ENCODE measurements at regions not wholly inside any gene's neighbourhood (a gene's known extent, or its start where the extent isn't known, plus 50 kb on each side); places are given as distances from the start of the nearest gene placed in this dataset.
A peak's percentile ranks its signal among the peaks of the same experiment; 100 is the strongest.

DNA sequence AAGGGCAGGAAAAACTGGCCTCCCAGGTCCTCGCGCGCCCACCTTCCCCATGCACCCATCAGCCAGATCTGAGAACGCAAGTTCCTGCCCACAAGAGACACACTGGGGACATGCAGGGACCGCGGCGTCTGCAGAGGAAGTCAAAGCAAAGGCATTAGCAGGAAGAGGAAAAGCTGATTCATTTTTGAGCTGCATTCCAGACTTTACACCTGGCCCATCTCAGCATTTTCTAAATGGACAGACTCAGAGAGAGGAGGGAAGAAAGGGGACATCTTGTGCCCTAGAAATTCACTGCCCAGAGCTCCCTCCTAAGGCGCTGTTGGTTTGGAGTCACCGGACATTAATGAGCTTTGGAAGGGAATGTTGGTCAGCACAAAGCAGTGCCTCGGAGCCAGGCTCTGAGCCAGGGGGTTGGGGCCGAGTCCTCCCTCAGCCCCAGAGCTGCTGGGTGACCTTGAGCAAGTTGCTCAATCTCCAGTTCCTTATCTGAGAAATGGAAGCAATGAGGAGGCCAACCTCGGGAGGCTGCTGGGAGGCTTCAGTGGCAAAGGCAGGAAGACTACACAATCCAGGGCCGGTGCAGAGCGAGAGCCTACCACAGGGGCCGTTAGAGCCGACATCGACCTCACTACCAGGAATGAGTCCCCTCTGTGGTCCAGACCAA lies 150.5 kb upstream of the IQSEC1 start:
- DNase-seq = no peak

DNA sequence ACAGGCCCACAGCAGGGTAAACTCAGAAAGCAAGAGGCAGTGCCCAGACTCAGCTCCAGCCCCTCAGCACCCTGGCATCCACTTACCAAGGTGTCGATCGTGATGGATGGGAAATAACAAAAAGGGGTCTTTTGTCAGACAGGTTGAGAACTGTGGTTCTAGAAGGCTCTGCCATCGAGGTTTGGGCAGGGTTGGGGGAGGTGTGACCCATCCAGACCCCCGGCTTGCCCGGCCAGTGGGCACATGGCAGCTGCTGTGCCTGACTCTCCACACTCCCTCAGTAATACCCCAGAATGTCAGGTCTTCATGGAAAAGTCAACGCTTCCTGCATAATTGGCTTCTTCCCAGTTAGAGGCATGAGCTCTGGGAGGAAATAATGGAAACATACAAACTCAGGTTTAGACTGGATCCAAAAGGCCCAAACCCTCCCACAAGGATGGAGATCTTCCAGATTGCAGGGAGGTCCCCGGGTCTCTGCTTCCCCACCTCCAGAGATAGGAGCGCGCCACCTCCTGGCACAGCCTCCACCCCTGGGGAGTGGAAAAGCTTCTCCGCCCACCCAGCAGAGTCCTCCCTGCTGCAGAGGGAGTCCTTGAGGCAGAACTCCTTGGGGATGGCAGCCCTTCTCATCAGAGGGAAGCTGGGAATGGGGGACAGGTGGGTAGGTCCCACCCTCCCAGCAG lies 149.8 kb upstream of the IQSEC1 start:
- DNase-seq = no peak

DNA sequence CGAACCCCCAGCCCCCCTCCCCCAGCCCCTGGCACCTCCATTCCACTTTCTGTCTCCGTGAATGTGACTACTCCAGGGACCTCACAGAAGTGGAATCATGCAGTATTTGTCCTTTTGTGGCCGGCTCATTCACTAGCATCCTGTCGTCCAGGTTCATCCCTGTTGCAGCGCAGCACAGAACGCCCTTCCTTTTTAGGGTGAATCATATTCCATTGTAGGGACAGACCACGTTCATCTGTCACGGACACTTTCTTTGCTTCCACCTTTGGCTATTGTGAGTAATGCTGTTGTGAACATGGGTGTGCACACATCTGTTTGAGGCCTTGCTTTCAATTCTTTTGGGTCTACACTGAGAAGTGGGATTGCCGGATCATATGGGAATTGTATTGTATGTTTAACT lies 148.9 kb upstream of the IQSEC1 start:
- no peak for DNase-seq

DNA sequence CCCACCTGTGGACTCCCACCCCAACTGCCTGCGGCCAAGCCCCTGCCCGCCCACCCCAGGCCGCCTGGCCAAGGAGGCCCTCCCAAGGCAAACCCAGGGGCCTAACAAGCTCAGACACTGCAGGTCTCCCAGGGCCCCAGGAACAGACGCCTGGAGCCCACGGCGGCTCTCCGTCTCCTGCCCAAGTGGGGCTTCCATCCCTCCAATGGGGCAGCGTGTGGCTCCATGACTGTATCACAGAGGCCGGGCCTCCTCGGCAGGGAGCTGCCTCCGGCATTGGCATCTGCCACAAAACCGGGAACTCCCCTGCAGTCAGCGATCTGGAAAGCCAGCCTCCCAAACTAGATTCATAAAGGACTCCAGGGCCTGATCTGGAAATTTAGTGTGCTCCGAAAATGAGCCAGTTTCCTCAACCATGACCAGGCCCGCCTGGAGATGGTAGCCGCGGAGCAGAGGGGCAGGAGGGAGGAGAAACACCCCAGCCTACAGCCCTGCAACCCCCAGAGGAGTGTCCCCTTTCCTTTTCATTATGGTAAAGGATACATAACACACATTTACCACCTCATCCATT lies 148.3 kb upstream of the IQSEC1 start:
- DNase-seq = no peak

DNA sequence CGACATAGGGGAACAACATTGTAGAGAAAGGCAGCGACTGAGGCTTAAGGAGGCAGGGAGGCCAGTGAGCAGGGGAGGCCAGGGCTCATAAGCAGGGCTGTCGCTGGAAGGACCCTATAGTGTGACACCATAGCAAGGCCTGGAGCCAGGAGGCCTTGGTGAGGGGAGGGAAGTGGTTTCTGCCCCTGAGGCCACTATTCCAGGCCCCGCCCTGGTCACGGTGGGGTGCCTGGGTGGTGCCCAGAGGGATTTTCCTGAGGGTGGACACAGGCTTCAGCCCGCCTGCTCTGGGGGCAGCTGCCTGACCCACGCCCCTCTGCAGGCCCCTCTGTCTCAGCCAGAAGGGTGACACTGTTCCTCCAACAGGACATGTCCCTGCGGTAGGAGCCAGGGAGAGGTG lies 147.8 kb upstream of the IQSEC1 start:
- no peak for DNase-seq

DNA sequence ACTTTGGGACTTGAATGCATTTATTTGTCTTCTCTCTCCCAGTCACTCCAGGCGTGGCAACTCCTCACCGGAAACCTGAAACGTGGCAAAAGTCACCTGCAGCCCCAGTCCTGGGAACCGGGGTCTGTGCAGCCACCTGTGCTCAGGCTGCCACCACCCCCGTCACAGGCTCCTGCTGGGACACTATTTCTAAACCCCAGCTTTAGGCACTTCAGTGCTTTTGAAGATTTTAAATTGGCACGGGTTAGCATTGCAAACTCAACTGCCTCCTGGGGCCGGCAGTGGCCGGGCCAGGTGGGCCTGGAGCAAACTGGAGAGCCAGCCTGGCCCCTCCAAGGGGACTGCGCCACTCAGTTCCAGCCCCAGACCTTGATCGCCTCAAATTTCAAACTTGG lies 146.7 kb upstream of the IQSEC1 start:
- peak; percentile 54 for DNase-seq

DNA sequence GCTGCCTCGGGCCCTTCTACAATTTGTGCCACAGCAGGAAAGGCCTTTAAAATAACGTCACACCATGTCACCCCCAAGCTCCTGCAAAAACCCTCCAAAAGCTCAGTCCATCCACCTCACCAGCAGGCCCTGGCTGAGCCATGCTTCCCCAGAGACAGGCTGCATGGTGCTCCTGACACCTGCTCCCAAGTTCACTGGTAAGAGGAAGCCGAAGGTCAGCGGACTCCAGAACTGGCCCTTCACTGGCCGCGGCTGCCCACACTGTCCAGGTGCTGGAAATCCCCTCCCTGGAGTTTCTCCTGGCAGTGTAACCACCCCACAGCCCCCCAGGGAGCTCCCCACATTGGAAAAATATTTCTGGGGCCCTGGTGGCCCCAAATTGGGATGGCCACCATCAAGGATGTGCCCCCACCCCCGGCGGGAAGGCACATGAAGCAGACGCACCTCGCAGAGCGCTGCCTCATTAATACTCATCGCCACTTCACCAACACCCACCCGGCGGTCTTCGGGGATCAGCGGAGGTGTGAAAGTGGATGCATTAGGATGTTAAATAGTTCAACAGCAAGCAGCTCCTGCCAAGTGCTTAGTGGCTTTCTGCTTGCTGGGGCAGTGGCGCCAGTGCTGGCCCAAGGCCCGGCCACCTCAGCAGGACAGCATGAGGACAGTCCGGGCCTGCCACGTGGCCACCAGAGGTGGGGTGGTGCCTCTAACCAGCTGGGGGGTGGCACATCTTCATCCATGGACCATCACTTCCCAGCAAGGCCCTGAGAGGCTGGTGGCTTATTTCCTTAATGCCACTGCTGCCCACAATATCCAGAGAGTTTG lies 146.1 kb upstream of the IQSEC1 start:
- peak; percentile 54 for DNase-seq

DNA sequence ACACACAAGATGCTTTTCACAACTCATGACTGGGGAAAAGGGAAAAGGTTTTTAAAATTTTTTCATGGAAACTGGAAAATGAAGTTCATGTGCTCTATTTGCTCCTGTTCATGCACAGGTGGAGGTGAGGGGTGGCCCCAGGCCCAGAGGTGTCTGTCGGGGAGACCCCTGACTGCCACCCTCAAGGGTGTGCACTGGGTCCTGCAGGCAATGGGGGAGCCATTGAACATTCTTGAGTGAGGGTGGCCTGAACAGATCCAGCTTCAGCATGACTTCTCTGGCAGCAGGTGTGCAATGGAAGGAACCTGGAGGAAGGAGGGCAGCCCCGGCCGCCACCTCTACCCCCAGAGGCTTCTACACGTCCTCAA lies 145.3 kb upstream of the IQSEC1 start:
- DNase-seq = no peak

DNA sequence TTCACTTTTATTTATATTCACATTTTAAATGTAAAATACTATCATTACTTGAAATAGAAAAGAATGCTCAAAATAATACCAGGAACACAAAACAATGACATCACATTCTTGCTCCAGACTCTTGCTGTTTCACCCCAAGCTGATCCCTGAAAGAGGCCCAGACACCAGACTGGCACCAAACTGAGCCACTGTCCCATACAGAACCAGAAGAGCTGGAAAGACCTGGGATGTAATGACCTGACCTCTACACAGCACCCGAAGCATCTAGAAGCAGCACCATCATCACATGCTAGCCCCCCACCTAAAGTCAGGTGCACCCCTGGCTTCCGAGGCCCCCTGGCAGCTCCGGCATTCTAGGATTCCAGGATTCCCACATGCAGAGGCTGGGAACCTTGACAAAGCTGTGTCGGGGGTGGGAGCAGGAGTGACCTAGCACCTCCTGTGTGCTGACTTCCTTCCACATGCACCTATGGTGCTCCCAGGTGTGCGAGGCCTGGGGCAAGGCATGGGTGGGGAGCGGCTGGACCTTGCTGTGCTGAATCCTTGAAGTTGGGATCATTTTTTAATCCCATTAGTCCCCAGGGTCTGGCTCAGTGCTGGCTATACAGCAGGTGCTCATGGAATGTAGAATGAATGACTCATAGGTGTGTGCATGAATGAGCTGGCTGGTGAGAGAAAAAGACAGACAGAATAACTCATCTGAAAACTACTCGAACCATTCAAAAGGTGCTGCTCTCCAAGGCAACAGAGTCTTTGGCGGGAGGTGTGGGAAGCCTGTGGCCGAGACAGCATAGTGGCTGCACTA lies 144.7 kb upstream of the IQSEC1 start:
- DNase-seq = peak; percentile 61

DNA sequence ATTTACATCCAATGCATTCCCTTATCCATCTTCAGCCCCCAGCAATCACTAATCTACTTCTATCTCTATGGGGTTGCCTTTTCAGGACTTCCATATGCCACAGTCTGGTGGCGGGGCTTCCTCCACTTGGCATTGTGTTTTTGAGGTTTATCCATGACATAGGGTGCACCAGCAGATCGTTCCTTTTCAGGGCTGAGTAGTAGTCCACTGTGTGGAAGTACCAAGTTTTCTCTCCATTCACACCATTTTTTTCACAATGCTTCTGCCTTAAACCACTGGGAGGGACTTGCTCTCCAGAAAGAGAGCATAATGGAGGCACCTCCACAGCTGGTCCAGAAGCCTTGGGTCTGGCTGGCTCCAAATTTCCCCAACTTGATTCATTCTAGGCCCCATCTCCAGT lies 144.0 kb upstream of the IQSEC1 start:
- DNase-seq = no peak

DNA sequence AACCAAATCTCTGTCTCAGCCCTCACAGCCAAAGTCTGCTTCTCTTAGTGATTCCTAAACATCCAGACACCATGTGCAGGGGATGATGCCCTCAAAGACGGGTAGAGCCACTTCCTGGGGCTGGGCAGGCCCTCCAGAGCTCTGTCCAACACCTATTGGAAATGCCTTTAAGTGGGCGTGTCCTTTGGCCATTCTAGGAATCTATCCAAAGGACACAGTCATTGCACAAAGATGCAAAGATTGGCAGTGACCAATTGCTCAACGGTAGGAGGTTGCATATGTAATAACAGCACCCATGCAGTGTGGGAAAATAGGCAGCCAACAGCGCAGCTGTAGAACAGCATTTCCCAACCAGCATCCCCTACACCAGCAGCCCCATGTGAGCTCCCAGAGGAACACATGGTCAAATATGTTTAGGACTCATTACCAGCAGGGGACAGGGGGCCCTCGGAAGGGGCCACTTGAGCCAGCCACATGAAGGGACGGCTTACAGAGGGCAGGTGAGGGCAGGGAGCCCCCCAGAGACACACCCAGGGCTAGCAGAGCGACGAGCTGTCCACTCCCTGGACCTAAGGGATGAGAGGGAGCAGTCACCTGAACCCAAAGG lies 142.8 kb upstream of the IQSEC1 start:
- DNase-seq = no peak

DNA sequence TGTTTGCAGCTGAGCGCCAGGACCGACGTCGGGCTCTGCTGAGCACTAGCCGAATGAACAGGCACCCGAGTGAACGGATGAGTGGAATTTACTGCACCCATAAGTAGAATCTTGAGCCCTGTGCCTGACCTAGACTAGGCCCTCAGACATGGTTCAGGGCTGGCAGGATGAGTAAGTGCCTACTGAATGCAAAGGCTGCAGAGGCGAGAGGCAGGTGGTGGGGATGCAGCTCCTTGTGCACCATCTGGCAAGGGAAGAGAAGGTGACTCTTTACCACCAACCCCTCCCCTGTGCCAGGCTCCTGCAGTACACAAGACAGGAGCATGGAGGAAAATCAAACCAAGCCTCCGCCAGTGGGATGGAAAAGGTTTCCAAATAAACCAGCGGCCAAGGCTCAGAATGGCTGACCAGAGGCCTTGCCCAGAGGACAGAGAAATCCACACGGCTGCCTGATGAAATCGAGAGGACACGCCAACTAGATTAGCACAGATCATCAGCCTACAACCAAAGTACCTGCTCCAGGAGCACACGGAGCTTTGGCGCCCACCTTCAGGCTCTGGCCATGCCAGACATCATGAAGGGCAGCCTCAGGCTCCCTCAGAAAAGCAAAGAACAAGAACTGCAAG lies 141.7 kb upstream of the IQSEC1 start:
- peak; percentile 89 for DNase-seq

DNA sequence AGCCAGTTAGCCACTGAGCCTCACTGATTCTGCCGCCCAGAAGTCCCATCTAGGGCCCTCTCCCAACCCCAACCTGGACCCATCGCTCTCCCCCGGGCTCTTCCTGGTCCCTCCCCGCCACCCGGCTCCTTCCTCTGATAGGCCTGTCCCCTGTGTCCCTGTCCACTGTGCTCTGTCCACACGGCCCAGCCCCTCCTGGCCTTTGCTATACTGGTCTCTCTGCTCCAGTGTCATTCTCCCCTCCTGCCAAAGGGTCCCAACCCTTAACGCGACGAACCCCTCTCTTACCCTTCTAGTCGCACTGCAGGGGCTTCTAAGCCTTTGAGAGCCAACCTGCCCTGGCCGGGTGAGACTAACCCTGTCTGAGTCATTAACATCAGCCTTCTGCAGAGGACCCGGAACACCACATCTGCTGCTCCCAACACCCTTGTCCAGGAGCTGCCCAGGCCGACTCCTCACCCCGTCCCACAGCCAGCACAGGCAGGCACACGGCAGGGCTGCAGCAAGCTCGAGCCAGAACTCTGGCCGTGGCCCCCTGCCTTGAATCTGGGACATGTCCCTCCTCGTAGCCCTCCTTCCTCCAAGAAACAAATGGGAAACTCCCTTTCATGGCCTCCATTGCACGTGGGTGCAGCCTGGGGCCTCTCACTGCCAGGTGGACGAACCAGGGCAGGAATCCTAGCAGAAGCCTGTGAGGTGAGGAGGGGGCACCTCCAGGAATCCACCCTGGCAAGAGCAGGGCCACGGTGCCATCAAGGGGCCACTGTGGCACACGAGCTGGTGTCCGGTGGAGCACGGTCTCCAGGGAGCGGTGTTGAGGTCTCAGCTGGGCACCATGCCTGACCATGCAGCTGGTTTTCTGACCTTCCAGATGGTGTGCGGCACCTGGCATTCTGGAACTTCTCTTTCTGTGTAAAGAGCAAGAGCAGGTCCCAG lies 140.9 kb upstream of the IQSEC1 start:
- peak; percentile 80 for DNase-seq

DNA sequence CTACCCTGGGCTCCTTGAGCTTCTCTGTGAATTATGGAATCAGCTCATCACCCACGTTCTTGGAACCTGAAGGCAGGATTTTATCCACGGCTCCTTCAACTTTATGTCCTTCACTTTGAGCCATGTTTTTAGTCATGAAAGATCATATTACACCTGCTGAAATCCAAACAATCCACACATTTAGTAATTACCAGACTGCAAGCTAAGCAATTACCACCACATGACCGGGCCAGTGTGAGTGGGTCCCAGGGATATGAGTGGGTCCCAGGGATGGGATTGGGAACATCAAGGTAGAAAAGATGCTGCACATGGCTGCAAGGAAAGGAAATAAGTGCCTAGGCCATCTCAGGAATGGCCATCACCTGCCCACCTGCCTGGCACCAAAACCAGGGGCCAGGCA lies 140.3 kb upstream of the IQSEC1 start:
- no peak for DNase-seq

DNA sequence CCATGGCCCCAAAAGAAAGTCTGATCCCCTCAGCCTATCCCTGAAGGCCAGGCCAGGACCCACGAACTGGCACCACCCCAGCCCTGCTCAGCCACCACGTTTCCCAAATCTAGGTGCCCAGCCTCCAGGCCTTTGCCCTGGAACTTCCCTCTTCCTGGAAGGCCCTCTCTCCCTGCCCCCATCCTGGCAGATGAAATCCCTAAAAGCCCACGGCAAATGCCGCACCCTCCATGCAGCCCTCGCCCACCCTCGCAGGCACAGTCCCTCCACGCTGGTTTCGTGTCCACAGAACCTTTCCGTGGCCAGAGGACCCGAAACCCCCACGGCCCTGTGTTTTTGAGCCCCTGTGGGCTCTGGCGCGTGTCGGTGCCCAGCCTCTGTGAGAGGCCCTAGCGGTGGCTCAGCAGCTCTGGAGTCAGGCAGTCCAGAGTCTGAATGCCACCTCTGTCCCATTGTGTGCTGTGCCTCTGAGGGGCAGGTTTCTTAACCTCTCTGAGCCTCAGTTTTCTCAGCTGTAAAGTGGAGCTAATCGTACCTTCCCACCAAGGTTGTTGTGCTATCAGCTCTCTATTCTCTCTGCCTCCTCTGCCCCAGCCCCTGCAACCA lies 138.5 kb upstream of the IQSEC1 start:
- DNase-seq = no peak

DNA sequence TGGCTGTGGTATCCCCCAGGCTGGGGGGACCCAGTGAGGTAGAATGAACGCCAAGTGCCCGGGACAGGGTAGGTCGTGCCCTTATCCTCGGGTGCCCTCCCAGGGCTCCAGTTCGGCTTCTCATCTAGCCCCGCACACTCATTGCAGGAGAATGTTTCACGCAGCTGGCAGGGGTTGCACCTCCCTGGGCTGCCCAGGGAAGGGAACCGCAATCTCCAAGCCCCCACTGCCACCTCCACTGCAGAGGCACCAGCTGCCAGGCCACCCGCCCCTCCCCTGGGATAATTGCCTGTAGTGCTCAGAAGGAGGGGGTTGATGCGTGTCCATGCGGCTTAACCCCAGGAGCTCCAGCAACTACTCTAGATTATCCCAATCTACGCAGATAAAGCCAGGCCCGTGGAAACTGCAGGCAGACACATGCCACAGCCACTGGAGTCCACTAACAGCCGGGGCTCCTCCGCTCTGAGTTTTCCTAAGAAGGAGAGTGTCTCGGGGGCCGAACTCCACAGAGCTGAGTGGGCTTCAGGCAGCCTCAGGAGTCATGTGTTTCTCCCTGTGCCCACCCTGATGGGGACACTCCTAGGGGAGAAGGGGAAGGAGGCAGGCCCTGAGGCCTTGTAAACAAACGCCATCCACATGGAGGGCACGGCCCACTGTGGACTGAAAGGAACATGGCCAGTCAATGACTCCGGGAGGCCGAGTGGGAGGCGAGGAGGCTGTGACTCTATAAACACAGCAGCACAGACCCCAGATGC lies 137.2 kb upstream of the IQSEC1 start:
- no peak for DNase-seq

DNA sequence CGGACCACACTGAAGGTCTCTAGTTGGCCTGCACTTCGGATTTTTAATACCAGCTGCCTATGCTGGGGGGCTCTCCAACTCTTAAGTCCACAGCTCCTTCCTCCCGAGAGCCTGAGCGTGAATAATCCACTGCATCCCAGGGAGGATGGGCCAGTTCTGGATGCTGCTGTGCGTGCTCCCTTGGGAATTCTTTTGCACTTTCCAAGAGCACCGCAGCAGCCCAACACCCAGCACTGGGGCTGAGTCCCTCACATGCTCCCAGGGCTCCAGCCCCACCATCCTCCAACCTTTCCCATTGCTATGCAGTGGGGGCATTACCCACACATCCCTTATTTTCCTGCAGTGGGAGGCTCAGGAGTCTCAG lies 136.4 kb upstream of the IQSEC1 start:
- DNase-seq = no peak

DNA sequence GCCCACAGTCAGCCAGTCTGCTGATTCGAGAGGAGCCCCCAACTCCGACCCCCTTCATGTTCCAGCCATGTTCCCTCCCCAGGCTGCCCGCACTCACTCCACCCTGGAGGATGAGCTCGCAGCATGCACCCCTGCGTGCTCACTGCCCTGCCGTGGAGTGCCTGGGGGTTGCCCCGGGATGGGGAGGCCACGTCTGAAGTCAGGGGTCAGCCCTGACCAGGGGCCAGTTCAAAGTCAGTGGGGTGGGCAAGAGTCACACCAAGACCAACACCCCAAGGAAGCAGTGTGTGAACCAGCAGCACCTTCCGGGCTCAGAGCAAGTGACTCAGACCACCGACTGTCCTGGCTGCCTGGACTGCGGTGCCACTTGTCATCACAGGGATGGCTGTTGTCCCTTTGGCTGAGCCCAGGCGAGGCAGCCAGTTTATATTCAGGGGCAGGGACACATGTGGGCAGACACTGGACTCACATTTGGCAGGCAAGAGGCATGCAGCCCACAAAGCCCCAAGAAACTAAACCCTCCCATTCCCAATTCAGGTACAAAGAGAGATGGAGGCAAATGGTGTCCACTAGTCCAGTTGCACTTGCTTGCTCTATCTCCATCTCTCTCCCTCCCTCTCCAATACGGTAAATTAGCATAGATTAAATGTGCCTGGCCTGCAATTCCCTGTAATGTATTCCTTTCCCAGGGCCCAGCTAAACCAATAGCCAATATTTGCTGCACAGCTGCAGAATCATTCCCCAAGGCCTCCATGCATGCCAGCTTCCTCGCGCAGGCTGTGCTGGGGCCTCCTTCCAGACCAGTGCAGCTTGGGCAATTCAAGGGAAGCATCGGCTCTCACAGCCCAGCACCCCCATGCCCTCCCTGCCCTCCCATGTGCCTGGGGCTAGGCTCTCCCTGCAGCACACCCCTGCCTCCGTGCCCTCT lies 135.7 kb upstream of the IQSEC1 start:
- DNase-seq = no peak
